Activated T-cell treated with anti-CD3 and anti-CD28 coated beads, Interleukin-2, amount 50 U/mL, for 48 hours (primary cell): ENCODE measurements at regions not wholly inside any gene's neighbourhood (a gene's known extent, or its start where the extent isn't known, plus 50 kb on each side); places are given as distances from the start of the nearest gene placed in this dataset.
"Not testable (repeated sequence)": the region's sequence is repeated elsewhere in the genome, so short reads cannot be mapped to it uniquely, and the experiment has no call there.

Source experiments
- DNase-seq, 2 experiments: peaks; one replicate each; pipeline ENCODE4 v3.0.0-alpha.2; 2020

GRCh38 chr4:9110700-9111099 lies 59.5 kb upstream of the FAM90A26 start:
- DNase-seq: not testable (repeated sequence)

GRCh38 chr4:9103148-9103524 lies 67.1 kb upstream of the FAM90A26 start:
- DNase-seq: not testable (repeated sequence)

GRCh38 chr4:9102471-9103147 lies 67.6 kb upstream of the FAM90A26 start:
- DNase-seq: not testable (repeated sequence)

GRCh38 chr4:9096330-9096729 lies 73.9 kb upstream of the FAM90A26 start:
- DNase-seq: not testable (repeated sequence)

- DNase-seq: not testable (repeated sequence)
Observed at GRCh38 chr4:9078796-9079195, 91.4 kb upstream of the FAM90A26 start.

GRCh38 chr4:9076974-9077373 lies 93.2 kb upstream of the FAM90A26 start:
- not testable (repeated sequence) for DNase-seq

- not testable (repeated sequence) for DNase-seq
Observed at GRCh38 chr4:9076486-9076885, 93.7 kb upstream of the FAM90A26 start.

- DNase-seq: not testable (repeated sequence)
Observed at GRCh38 chr4:9073371-9073770, 96.8 kb upstream of the FAM90A26 start.

GRCh38 chr4:9072521-9073220 lies 97.5 kb upstream of the FAM90A26 start:
- DNase-seq: not testable (repeated sequence)

GRCh38 chr4:9067923-9068322 lies 102.3 kb upstream of the FAM90A26 start:
- not testable (repeated sequence) for DNase-seq

- not testable (repeated sequence) for DNase-seq
Observed at GRCh38 chr4:9063612-9064011, 106.6 kb upstream of the FAM90A26 start.

- DNase-seq: not testable (repeated sequence)
Observed at GRCh38 chr4:9024866-9025265, 145.3 kb upstream of the FAM90A26 start.

- DNase-seq: not testable (repeated sequence)
Observed at GRCh38 chr4:9009792-9010191, 138.2 kb upstream of the HMX1 start.

GRCh38 chr4:9008407-9008806 lies 136.8 kb upstream of the HMX1 start:
- not testable (repeated sequence) for DNase-seq

- peak in 1 of 2 experiments; percentile 14 for DNase-seq
Observed at GRCh38 chr4:9001153-9001552, 129.5 kb upstream of the HMX1 start.

- DNase-seq: peak; percentile 64 to 73
Observed at GRCh38 chr4:9000505-9001001, 128.9 kb upstream of the HMX1 start.

- DNase-seq: not testable (repeated sequence)
Observed at GRCh38 chr4:8992981-8993380, 121.3 kb upstream of the HMX1 start.

GRCh38 chr4:8991449-8991848 lies 119.8 kb upstream of the HMX1 start:
- not testable (repeated sequence) for DNase-seq

GRCh38 chr4:8990341-8990740 lies 118.7 kb upstream of the HMX1 start:
- not testable (repeated sequence) for DNase-seq

GRCh38 chr4:8985786-8986185 lies 114.1 kb upstream of the HMX1 start:
- not testable (repeated sequence) for DNase-seq

GRCh38 chr4:8984641-8985040 lies 113.0 kb upstream of the HMX1 start:
- DNase-seq: not testable (repeated sequence)

- DNase-seq: not testable (repeated sequence)
Observed at GRCh38 chr4:8983921-8984320, 112.3 kb upstream of the HMX1 start.

GRCh38 chr4:8976466-8977128 lies 105.0 kb upstream of the HMX1 start:
- DNase-seq: not testable (repeated sequence)
